PC-3 (cell line): ENCODE measurements at regions not wholly inside any gene's neighbourhood (a gene's known extent, or its start where the extent isn't known, plus 50 kb on each side); places are given as distances from the start of the nearest gene placed in this dataset.

Source experiments
- ATAC-seq: fragments of 200-7000 bp; cut with Tn5 transposase; 2 replicates; pipeline ENCODE4 v1.9.1; 2020; ENCODE audit warnings: mild to moderate bottlenecking, moderate library complexity
- BruUV-seq: library from RNA; stranded (reverse); fragments of 400-500 nt; replicated peaks from 2 replicates; lab custom pipeline; 2021; lab: Mats Ljungman, UMichigan
- CTCF ChIA-PET: fragments of 300-600 bp; sonication (Branson Sonifier 250); formaldehyde crosslinking; loops from one replicate; lab custom pipeline; 2022; ENCODE audit warnings: antibody characterized with exemption; lab: Charles Lee
- POLR2A ChIA-PET: fragments of 300-600 bp; sonication (Branson Sonifier 250); formaldehyde crosslinking; loops from one replicate; lab custom pipeline; 2022; ENCODE audit warnings: antibody characterized with exemption; ENCODE audit not compliant: unreplicated experiment; lab: Charles Lee
- DNase-seq: peaks from one replicate; pipeline ENCODE4 v3.0.0-alpha.2; 2015
- H2AFZ ChIP-seq: fragments of 300-600 bp; sonication (generic); 2 replicates; pipeline ENCODE4 v1.6.0; 2016; ENCODE audit warnings: antibody characterized with exemption, low read length
- H3F3A ChIP-seq: fragments of 300-600 bp; sonication (generic); one replicate; pipeline ENCODE4 v1.6.0; 2017; ENCODE audit warnings: antibody characterized with exemption, low read length, control low read depth, mild to moderate bottlenecking; ENCODE audit not compliant: unreplicated experiment
- H3K27ac ChIP-seq: fragments of 300-600 bp; sonication (generic); 2 replicates; pipeline ENCODE4 v1.5.1; 2016; ENCODE audit warnings: mild to moderate bottlenecking, low read length
- H3K27me3 ChIP-seq: fragments of 300-600 bp; sonication (generic); 2 replicates; pipeline ENCODE4 v1.6.1; 2016; ENCODE audit warnings: low read length, mixed read lengths
- H3K36me3 ChIP-seq: fragments of 300-600 bp; sonication (generic); 2 replicates; pipeline ENCODE4 v1.6.1; 2016; ENCODE audit warnings: low read depth, mixed run types, low read length, mixed read lengths
- H3K4me1 ChIP-seq: fragments of 300-600 bp; sonication (generic); 2 replicates; pipeline ENCODE4 v1.5.1; 2016; ENCODE audit warnings: low read length; ENCODE audit not compliant: insufficient read depth
- H3K4me2 ChIP-seq: fragments of 300-600 bp; sonication (generic); 2 replicates; pipeline ENCODE4 v1.6.0; 2016; ENCODE audit warnings: low read length
- H3K4me3 ChIP-seq: fragments of 300-600 bp; sonication (generic); 2 replicates; pipeline ENCODE4 v1.5.1; 2016; ENCODE audit warnings: mild to moderate bottlenecking, low read length, mixed read lengths
- H3K79me2 ChIP-seq: fragments of 300-600 bp; sonication (generic); 2 replicates; pipeline ENCODE4 v1.6.1; 2017; ENCODE audit warnings: low read length, mixed read lengths
- H3K9ac ChIP-seq: fragments of 300-600 bp; sonication (generic); 2 replicates; pipeline ENCODE4 v1.6.0; 2016; ENCODE audit warnings: mild to moderate bottlenecking, low read length
- H3K9me2 ChIP-seq: fragments of 300-600 bp; sonication (generic); replicated peaks from 2 replicates; pipeline ENCODE4 v1.6.1; 2016; ENCODE audit warnings: mixed run types, low read length, mixed read lengths
- H3K9me3 ChIP-seq: fragments of 300-600 bp; sonication (generic); 2 replicates; pipeline ENCODE4 v1.6.1; 2016; ENCODE audit warnings: low read length, mixed read lengths
- H4K20me1 ChIP-seq: fragments of 300-600 bp; sonication (generic); 2 replicates; pipeline ENCODE4 v1.6.1; 2016; ENCODE audit warnings: low read length, mixed read lengths
- CTCF ChIP-seq: fragments of 300-600 bp; sonication (generic); conservative IDR thresholded peaks from 2 replicates; pipeline ENCODE4 v1.5.1; 2017; ENCODE audit warnings: antibody characterized with exemption, low read depth, mild to moderate bottlenecking, low read length
- EZH2 ChIP-seq: fragments of 300-600 bp; sonication (generic); IDR thresholded peaks from one replicate; pipeline ENCODE4 v1.6.1; 2017; ENCODE audit warnings: antibody characterized with exemption, mild to moderate bottlenecking, low read length; ENCODE audit not compliant: unreplicated experiment
- EZH2phosphoT487 ChIP-seq: fragments of 300-600 bp; sonication (generic); IDR thresholded peaks from 2 replicates; pipeline ENCODE4 v1.6.1; 2018; ENCODE audit warnings: mild to moderate bottlenecking, antibody characterized with exemption, low read length, borderline replicate concordance
- intact Hi-C: fragments of 100-400 bp; cut with micrococcal nuclease; formaldehyde crosslinking; loops from 2 replicates; pipeline ENCODE4 v1.9.0; 2023

DNA sequence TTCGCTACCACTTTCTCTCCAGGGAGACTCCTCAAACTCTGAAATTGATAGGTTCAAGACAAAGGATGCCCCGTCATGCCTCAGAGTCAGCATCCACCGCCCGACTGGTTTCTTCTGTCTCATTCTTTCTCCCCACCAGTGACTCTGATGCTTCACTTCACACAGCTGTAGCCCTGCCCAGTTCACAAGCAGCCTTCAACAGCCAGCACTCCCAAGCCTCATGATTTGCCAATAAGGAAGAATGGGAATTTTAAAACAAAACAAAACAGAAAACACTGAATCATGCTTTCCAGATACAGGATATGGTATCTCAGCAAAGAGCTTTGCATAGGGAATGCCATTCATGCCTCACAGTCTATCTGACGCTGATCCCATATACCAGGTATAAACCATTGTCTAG, 371.2 kb upstream of the RORB start:
- Histone ChIP-seq H4K20me1 (no peaks in the 10 kb centered on the region), H3K9me2 (no peaks in the 10 kb centered on the region), H3K4me2 (no peak overlapping the region), H3K4me1 (no peaks in the 10 kb centered on the region), H2AFZ (no peak overlapping the region), H3F3A (no peaks in the 10 kb centered on the region), H3K27me3 (no peaks in the 10 kb centered on the region), H3K4me3 (no peak overlapping the region), H3K9ac (no peak overlapping the region), H3K79me2 (no peaks in the 10 kb centered on the region), H3K27ac (no peak overlapping the region), H3K9me3 (no peaks in the 10 kb centered on the region), H3K36me3 (no peaks in the 10 kb centered on the region)
- POLR2A ChIA-PET = no interaction called here
- intact Hi-C loops = no loop called here
- no peak for DNase-seq
- CTCF ChIA-PET = no interaction called here
- no peak for ATAC-seq
- no TSS peak for BruUV-seq
- TF ChIP-seq EZH2 (no peak), EZH2phosphoT487 (no peak), CTCF (no peak)

DNA sequence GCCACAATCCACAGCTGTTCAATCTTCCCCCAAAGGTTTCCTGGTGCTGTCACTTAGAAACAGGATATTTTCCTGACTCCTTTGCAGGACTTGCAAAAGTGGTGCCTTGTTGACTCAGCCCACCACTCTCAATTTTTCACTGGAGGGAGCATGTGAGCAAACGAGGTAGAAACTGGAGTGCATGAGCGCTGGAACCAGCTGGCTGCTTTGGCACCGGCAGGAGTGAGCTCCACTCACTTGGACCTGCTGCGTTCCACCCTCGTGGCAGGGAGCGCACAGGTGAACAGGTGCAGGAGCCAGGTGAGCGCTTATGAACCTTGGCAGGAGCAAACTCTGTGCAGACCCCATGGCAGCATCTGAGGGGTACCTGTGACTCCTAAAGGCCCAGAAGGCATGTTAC, 364.1 kb upstream of the RORB start:
- Histone ChIP-seq H3K27me3 (no peaks in the 10 kb centered on the region), H3K36me3 (no peaks in the 10 kb centered on the region), H3F3A (no peaks in the 10 kb centered on the region), H3K9ac (no peak overlapping the region), H3K9me2 (no peaks in the 10 kb centered on the region), H3K79me2 (no peaks in the 10 kb centered on the region), H3K9me3 (no peaks in the 10 kb centered on the region), H3K4me1 (no peaks in the 10 kb centered on the region), H2AFZ (no peak overlapping the region), H3K27ac (no peak overlapping the region), H3K4me3 (no peak overlapping the region), H3K4me2 (no peak overlapping the region), H4K20me1 (no peaks in the 10 kb centered on the region)
- intact Hi-C loops = no loop called here
- ChIA-PET CTCF (no interaction called here), POLR2A (no interaction called here)
- ATAC-seq (no peak), DNase-seq (no peak)
- BruUV-seq = no TSS peak
- TF ChIP-seq EZH2 = no peak
- TF ChIP-seq CTCF = no peak
- TF ChIP-seq EZH2phosphoT487 = no peak

DNA sequence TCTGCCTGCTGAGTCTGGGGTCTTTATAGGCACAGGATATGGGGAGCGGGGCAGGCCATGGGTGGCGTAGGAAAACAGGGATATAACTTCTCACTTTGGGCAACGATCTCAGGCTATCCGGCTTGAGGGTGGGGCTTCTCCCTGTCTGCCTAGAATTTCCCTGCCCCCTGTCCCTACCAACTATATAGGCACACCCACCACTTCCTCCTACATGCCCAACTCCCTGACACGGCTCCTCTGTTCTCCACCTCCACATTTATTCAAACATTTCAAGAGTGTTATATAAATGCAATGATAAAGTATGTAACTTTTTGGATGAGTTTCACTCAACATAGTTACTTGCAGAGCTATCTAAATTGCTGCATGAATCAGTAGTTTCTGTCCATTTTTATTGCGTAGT, 363.2 kb upstream of the RORB start:
- H3K4me1 ChIP-seq = no peaks in the 10 kb centered on the region
- no peak overlapping the region for H2AFZ ChIP-seq
- H3F3A ChIP-seq = no peaks in the 10 kb centered on the region
- H3K9ac ChIP-seq = no peak overlapping the region
- CTCF ChIA-PET = no interaction called here
- H3K4me2 ChIP-seq = no peak overlapping the region
- POLR2A ChIA-PET = no interaction called here
- H3K36me3 ChIP-seq = no peaks in the 10 kb centered on the region
- no peaks in the 10 kb centered on the region for H3K79me2 ChIP-seq
- no TSS peak for BruUV-seq
- no peaks in the 10 kb centered on the region for H4K20me1 ChIP-seq
- DNase-seq (no peak), ATAC-seq (no peak)
- no peaks in the 10 kb centered on the region for H3K9me2 ChIP-seq
- no peak overlapping the region for H3K4me3 ChIP-seq
- H3K27ac ChIP-seq = no peak overlapping the region
- H3K9me3 ChIP-seq = no peaks in the 10 kb centered on the region
- TF ChIP-seq EZH2 = no peak
- no peak for TF ChIP-seq EZH2phosphoT487
- TF ChIP-seq CTCF = no peak
- intact Hi-C loops = no loop called here
- H3K27me3 ChIP-seq = no peaks in the 10 kb centered on the region
